SIG-M5 treated with dmso at 0.1 percent for 504 hours (cell line): ENCODE measurements at regions not wholly inside any gene's neighbourhood (a gene's known extent, or its start where the extent isn't known, plus 50 kb on each side); places are given as distances from the start of the nearest gene placed in this dataset.
"Not testable (repeated sequence)": the region's sequence is repeated elsewhere in the genome, so short reads cannot be mapped to it uniquely, and the experiment has no call there.

ENCODE experiments used
- DNase-seq: peaks from one replicate; lab custom pipeline; 2025; ENCODE audit not compliant: unreplicated experiment; lab: John Stamatoyannopoulos, UW

- no peak for DNase-seq
Measured at GRCh38 chr3:153958635-153959595, 162.3 kb upstream of the ARHGEF26 start.

- no peak for DNase-seq
Measured at GRCh38 chr3:153960458-153961074, 160.6 kb upstream of the ARHGEF26 start.

GRCh38 chr3:153961494-153961893, 159.7 kb upstream of the ARHGEF26 start:
- no peak for DNase-seq

GRCh38 chr3:153963012-153963411, 158.2 kb upstream of the ARHGEF26 start:
- DNase-seq, result no peak

GRCh38 chr3:153967260-153967659, 153.9 kb upstream of the ARHGEF26 start:
- DNase-seq, result no peak

- no peak for DNase-seq
Measured at GRCh38 chr3:153970047-153970446, 151.1 kb upstream of the ARHGEF26 start.

- DNase-seq, result no peak
Measured at GRCh38 chr3:153970741-153971347, 150.3 kb upstream of the ARHGEF26 start.

- no peak for DNase-seq
Measured at GRCh38 chr3:153972862-153973261, 148.3 kb upstream of the ARHGEF26 start.

- no peak for DNase-seq
Measured at GRCh38 chr3:153973722-153974265, 147.4 kb upstream of the ARHGEF26 start.

GRCh38 chr3:153974614-153975013, 146.6 kb upstream of the ARHGEF26 start:
- no peak for DNase-seq

- DNase-seq, result no peak
Measured at GRCh38 chr3:153976891-153977554, 144.2 kb upstream of the ARHGEF26 start.

- no peak for DNase-seq
Measured at GRCh38 chr3:153978006-153978405, 143.2 kb upstream of the ARHGEF26 start.

GRCh38 chr3:153979418-153980251, 141.6 kb upstream of the ARHGEF26 start:
- DNase-seq, result no peak

GRCh38 chr3:153980252-153980590, 141.0 kb upstream of the ARHGEF26 start:
- no peak for DNase-seq

- DNase-seq, result not testable (repeated sequence)
Measured at GRCh38 chr3:153997364-153997763, 123.8 kb upstream of the ARHGEF26 start.

- DNase-seq, result no peak
Measured at GRCh38 chr3:154003649-154004048, 117.5 kb upstream of the ARHGEF26 start.

GRCh38 chr3:154011036-154011435, 110.2 kb upstream of the ARHGEF26 start:
- DNase-seq, result no peak

- no peak for DNase-seq
Measured at GRCh38 chr3:154013736-154014135, 107.5 kb upstream of the ARHGEF26 start.

GRCh38 chr3:154015307-154015706, 105.9 kb upstream of the ARHGEF26 start:
- DNase-seq, result peak; percentile 7

GRCh38 chr3:154018100-154018696, 103.0 kb upstream of the ARHGEF26 start:
- peak; percentile 27 for DNase-seq
